Stomach (tissue), 8 donors: ENCODE measurements at regions not wholly inside any gene's neighbourhood (a gene's known extent, or its start where the extent isn't known, plus 50 kb on each side); places are given as distances from the start of the nearest gene placed in this dataset.
A peak's percentile ranks its signal among the peaks of the same experiment; 100 is the strongest.

Experiments used
- DNase-seq, 2 donors: peaks; one replicate each; pipeline versions ENCODE4 v3.0.0 to v3.0.0-alpha.2; 2013 to 2019
- H3K27ac ChIP-seq, 5 donors: fragments of 200-600 bp in 4 of 5; sonication (generic) in 4 of 5; one replicate each; pipeline ENCODE4 v1.5.1; 2013 to 2019; ENCODE audit warnings: mild to moderate bottlenecking in 1 of 5, moderate library complexity in 1 of 5
- H3K27me3 ChIP-seq, 3 donors: fragments of 200-600 bp; sonication (generic); one replicate each; pipeline ENCODE4 v1.5.1; 2017 to 2019; ENCODE audit warnings: mixed run types in 1 of 3
- H3K36me3 ChIP-seq, 4 donors: fragments of 200-600 bp; sonication (generic); 1 replicate in 3 of 4; 2 replicates in 1 of 4; pipeline ENCODE4 v1.5.1; 2016 to 2019
- H3K4me1 ChIP-seq, 4 donors: fragments of 200-600 bp; sonication (generic); one replicate each; pipeline ENCODE4 v1.5.1; 2016 to 2019
- H3K4me3 ChIP-seq, 4 donors: fragments of 200-600 bp; sonication (generic) in 3 of 4; one replicate each; pipeline ENCODE4 v1.5.1; 2016 to 2019; ENCODE audit warnings: mild to moderate bottlenecking in 1 of 4
- H3K9me3 ChIP-seq, 4 donors: fragments of 200-600 bp; sonication (generic); one replicate each; pipeline ENCODE4 v1.5.1; 2016 to 2019
- EP300 ChIP-seq: sonication (generic); formaldehyde crosslinking; IDR thresholded peaks from one replicate; pipeline ENCODE4 v1.6.1; 2017; ENCODE audit warnings: antibody characterized with exemption
- POLR2A ChIP-seq, 4 donors: fragments of 450-650 bp; IDR thresholded peaks; one replicate each; pipeline ENCODE4 v1.6.1; 2016; ENCODE audit warnings: antibody characterized with exemption in 4 of 4, control low read depth in 2 of 4, mild to moderate bottlenecking in 1 of 4, moderate library complexity in 1 of 4
- POLR2AphosphoS5 ChIP-seq, 3 donors: sonication (generic); formaldehyde crosslinking; IDR thresholded peaks; one replicate each; pipeline ENCODE4 v1.6.1; 2016; ENCODE audit warnings: antibody characterized with exemption in 3 of 3
- WGBS, 5 donors: extraction: QIAGEN DNeasy Blood & Tissue Kit in 3 of 5; methylation state at CpG; one replicate each; pipeline versions ENCODE4 v1.1.5 to v1.1.7; 2013 to 2018; 5-methylcytosine and 5-hydroxymethylcytosine counted together
- intact Hi-C: fragments of 100-400 bp; cut with DNase I; formaldehyde crosslinking; loops from one replicate; pipeline ENCODE4 v1.15.1; 2023; ENCODE audit warnings: low total_unique reads
- TF ChIP-seq, protein P1 (sequence below), 7 experiments: fragments of 450-650 bp in 4 of 7; fragments of 200-600 bp in 3 of 7; sonication (generic) in 3 of 7; IDR thresholded peaks; one replicate each; pipeline ENCODE4 v1.5.1; 2016 to 2019; ENCODE audit warnings: antibody characterized with exemption in 7 of 7, control low read depth in 2 of 7, mild to moderate bottlenecking in 1 of 7
- donor health status: healthy with polysubstance abuse.
- donor health status: Bipolar disorder and iron deficiency.
- donor health status: healthy.

DNA sequence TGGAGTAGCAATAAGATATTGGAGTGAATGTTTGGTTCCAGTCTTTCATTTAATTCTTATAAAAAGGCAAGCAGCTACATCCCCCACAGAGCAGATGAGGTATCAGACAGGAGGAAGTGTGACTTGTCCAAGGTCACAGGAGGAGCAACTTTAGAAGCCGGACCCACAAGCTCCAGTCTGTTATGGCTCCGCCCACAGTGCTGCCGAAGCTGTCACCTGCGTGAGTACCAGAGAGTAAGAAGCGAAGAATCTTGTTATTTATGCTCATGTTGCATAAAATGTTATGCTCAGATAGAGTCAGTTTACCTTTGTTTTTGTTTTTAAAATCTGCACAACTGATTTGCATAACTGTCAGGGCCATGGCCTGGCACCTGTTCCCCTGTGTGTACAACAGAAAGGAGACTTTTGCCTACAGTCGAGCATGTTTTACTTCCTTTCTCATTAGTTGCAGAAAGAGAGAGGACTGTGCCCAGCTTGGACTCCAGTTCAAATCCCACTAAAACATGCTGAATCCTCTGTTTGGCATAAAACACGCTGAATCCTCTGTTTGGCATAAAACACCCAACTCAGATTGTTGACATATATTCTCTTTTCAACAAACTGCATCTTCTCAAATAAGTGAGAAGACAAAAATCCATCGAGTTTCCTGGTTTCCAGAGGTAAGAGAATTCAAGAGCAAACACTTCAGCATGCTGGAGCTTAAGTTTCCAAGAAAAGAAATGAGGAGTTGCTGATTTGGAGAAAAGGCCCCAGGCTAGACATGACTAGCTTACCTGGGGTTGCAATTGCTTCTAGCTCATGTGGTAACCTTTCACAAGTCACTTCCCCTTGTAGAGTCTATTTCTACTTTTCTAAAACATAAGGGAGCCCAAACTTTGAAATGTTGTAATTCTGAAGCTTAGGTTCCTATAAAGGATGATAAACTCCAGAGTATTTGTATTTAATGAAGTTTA, 409.8 kb upstream of the ZMIZ1 start:
- Histone ChIP-seq H3K4me1 (peaks cover 0 to 17% (median 12%) of the 10 kb centered on the region in 4 donors), H3K4me3 (no peak overlapping the region), H3K27me3 (no peaks in the 10 kb centered on the region), H3K27ac (no peak overlapping the region), H3K36me3 (no peaks in the 10 kb centered on the region), H3K9me3 (peaks cover 0 to 2% (median 0%) of the 10 kb centered on the region in 4 donors)
- no peak for DNase-seq
- TF ChIP-seq, protein P1, sequence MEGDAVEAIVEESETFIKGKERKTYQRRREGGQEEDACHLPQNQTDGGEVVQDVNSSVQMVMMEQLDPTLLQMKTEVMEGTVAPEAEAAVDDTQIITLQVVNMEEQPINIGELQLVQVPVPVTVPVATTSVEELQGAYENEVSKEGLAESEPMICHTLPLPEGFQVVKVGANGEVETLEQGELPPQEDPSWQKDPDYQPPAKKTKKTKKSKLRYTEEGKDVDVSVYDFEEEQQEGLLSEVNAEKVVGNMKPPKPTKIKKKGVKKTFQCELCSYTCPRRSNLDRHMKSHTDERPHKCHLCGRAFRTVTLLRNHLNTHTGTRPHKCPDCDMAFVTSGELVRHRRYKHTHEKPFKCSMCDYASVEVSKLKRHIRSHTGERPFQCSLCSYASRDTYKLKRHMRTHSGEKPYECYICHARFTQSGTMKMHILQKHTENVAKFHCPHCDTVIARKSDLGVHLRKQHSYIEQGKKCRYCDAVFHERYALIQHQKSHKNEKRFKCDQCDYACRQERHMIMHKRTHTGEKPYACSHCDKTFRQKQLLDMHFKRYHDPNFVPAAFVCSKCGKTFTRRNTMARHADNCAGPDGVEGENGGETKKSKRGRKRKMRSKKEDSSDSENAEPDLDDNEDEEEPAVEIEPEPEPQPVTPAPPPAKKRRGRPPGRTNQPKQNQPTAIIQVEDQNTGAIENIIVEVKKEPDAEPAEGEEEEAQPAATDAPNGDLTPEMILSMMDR (IDR thresholded peaks at IDR 0.05): no peak
- TF ChIP-seq EP300 (no peak), POLR2A (IDR thresholded peaks at IDR 0.05) (no peak), POLR2AphosphoS5 (IDR thresholded peaks at IDR 0.05) (no peak)
- WGBS, 5 donors: 73 to 87% (median 79%) methylated on average over 8 of the region's 8 CpGs
- intact Hi-C loops: loop anchor here (10.0 kb wide), 1 partner anchor 604 kb away; no protein-coding TSS in a partner anchor

DNA sequence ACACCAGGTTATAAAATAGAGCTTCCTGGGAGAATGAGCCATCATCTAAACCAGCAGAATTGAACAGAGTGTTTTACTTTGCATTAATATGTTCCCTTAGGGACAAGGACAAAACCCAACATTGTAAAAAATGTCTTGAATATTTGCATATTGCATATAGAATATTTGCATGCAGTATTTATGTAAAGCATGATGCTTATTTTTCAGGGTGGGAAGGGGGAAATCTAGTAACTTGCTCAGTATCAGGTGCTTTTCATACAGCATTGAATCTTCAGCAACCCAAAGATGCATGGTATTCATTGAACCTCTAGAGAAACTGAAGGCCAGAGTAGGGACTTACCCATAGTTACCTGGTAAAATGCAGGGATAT, 409.2 kb upstream of the ZMIZ1 start:
- DNase-seq: no peak
- Histone ChIP-seq H3K9me3 (peaks cover 0 to 9% (median 5%) of the 10 kb centered on the region in 4 donors), H3K4me1 (peaks cover 0 to 17% (median 12%) of the 10 kb centered on the region in 4 donors), H3K4me3 (no peak overlapping the region), H3K27me3 (no peaks in the 10 kb centered on the region), H3K36me3 (no peaks in the 10 kb centered on the region), H3K27ac (no peak overlapping the region)
- intact Hi-C loops: loop anchor here (10.0 kb wide), 1 partner anchor 605 kb away; no protein-coding TSS in a partner anchor
- TF ChIP-seq EP300: no peak

DNA sequence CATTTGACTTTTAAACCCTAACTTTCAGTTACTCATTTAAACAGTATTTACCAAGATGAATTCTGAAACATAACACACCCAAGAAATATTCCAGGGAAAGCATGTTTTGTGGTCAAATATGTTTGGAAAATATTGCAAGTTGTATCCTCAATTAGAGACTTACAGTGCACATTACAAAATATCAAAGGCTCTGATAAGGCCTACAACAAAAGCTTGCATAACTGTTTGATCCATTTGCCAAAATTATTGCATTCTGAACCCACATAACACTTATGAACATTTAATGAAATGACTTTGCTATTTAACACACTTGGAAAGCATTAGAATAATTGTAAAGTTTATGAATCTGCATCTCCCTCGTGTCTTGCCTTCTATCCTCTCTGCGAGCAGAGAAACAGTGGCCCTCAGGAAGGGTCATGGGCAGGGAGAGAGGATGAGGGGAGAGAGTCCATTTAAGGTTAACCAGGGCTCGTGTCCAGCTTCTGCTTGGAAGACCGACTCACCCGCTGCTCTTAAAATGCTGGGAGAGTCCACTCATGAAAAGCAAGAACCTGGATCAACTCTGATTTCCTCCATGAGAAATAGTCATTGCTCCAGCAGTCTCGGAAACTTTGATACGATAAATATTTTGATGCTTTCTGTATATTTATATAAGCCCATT, 408.2 kb upstream of the ZMIZ1 start:
- no peaks in the 10 kb centered on the region for H3K36me3 ChIP-seq
- peaks cover 0 to 17% (median 12%) of the 10 kb centered on the region in 4 donors for H3K4me1 ChIP-seq
- peaks cover 0 to 18% (median 11%) of the 10 kb centered on the region in 4 donors for H3K9me3 ChIP-seq
- 73 to 84% (median 76%) methylated on average over 7 of the region's 7 CpGs for WGBS, 5 donors
- intact Hi-C loops: no loop called here
- no peaks in the 10 kb centered on the region for H3K27me3 ChIP-seq
- H3K4me3 ChIP-seq: no peak overlapping the region
- H3K27ac ChIP-seq: peak overlapping the region in 2 of 5 donors; percentile 2 to 13
- no peak for DNase-seq
- no peak for TF ChIP-seq EP300
- no peak for TF ChIP-seq POLR2AphosphoS5 (IDR thresholded peaks at IDR 0.05)
- TF ChIP-seq, protein P1 (IDR thresholded peaks at IDR 0.05): no peak
- TF ChIP-seq POLR2A (IDR thresholded peaks at IDR 0.05): no peak

DNA sequence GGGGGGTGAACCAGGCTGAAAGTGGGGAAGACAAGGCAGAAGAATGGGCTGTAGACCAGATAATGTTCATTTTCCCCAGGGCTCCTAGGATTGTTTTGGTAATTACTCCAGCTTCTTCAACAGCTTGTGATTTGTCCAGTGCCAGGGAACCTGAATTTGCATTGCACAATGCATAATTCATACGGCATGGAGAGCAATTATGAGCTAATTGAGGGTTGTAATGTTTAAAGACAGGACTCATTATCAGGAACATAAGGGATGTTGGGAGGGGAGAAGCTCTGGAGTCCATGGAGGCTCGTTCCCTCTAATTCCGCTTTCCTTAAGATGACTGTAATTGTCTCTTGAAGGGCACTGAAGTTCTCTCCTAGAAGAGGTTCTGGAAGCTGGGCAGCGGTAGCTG, 405.0 kb upstream of the ZMIZ1 start:
- no peak for TF ChIP-seq POLR2AphosphoS5 (IDR thresholded peaks at IDR 0.05)
- no peak for TF ChIP-seq POLR2A (IDR thresholded peaks at IDR 0.05)
- TF ChIP-seq EP300: no peak
- TF ChIP-seq, protein P1 (IDR thresholded peaks at IDR 0.05): no peak
- H3K27ac ChIP-seq: no peak overlapping the region
- H3K4me1 ChIP-seq: no peaks in the 10 kb centered on the region
- 80 to 94% (median 90%) methylated on average over 4 of the region's 4 CpGs for WGBS, 5 donors
- intact Hi-C loops: no loop called here
- peaks cover 0 to 18% (median 11%) of the 10 kb centered on the region in 4 donors for H3K9me3 ChIP-seq
- no peaks in the 10 kb centered on the region for H3K36me3 ChIP-seq
- no peak for DNase-seq
- no peak overlapping the region for H3K4me3 ChIP-seq
- no peaks in the 10 kb centered on the region for H3K27me3 ChIP-seq
